K562 (cell line): ENCODE measurements at regions not wholly inside any gene's neighbourhood (a gene's known extent, or its start where the extent isn't known, plus 50 kb on each side); places are given as distances from the start of the nearest gene placed in this dataset.

Source experiments
- ATAC-seq: fragments of 200-7000 bp; cut with Tn5 transposase; 3 replicates; pipeline ENCODE4 v1.9.1; 2020; ENCODE audit warnings: moderate library complexity
- BruUV-seq: library from RNA; stranded (reverse); fragments of 400-500 nt; replicated peaks from 2 replicates; lab custom pipeline; 2021; lab: Mats Ljungman, UMichigan
- CTCF ChIA-PET: fragments of 300-600 bp; formaldehyde crosslinking; extraction: SDS; loops from one replicate; lab custom pipeline; 2021; ENCODE audit warnings: low intra/inter-chr PET ratio; lab: Yijun Ruan, JAX
- POLR2A ChIA-PET: fragments of 300-600, 350-650 bp; sonication (Branson Sonifier 250); formaldehyde crosslinking; extraction: SDS; loops from one replicate; lab custom pipeline; 2021; ENCODE audit warnings: antibody characterized with exemption, inconsistent platforms; lab: Yijun Ruan, JAX
- DNase-seq, 4 experiments: peaks; one replicate each; pipeline versions ENCODE4 v3.0.0 to v3.0.0-alpha.2; 2011 to 2018; ENCODE audit warnings: low spot score in 3 of 4, mixed read lengths in 3 of 4; ENCODE audit errors: extremely low read depth in 1 of 4
- FAIRE-seq: peaks from 2 replicates; lab custom pipeline; 2011; peaks lifted over from hg19 to GRCh38; lab: Jason Lieb, UNC
- H2AFZ ChIP-seq: 2 replicates; pipeline ENCODE4 v1.6.0; 2011; ENCODE audit warnings: low read depth, low read length, control low read depth, inconsistent platforms
- H3K27ac ChIP-seq: fragments of 200-600 bp; 3 replicates; pipeline ENCODE4 v1.8.0; 2011; ENCODE audit warnings: low read depth, mild to moderate bottlenecking, control low read depth, inconsistent platforms, low read length, moderate library complexity, mixed read lengths; ENCODE audit errors: extremely low read depth
- H3K27me3 ChIP-seq, 2 experiments: fragments of 300-600 bp in 1 of 2; 2 replicates in 1 of 2; 3 replicates in 1 of 2; pipeline versions ENCODE4 v1.6.0 to v1.8.0; 2011; ENCODE audit warnings: inconsistent platforms in 2 of 2, low read length in 2 of 2, mild to moderate bottlenecking in 1 of 2, mixed read lengths in 1 of 2, moderate library complexity in 1 of 2; ENCODE audit not compliant: control insufficient read depth in 2 of 2, insufficient read depth in 2 of 2
- H3K36me3 ChIP-seq: fragments of 300-600 bp; 3 replicates; pipeline ENCODE4 v1.8.0; 2011; ENCODE audit warnings: mild to moderate bottlenecking, low read length, inconsistent platforms; ENCODE audit not compliant: control insufficient read depth, insufficient read depth
- H3K4me1 ChIP-seq, 2 experiments: fragments of 200-600 bp in 1 of 2; replicated peaks in 1 of 2; 2 replicates in 1 of 2; 3 replicates in 1 of 2; pipeline versions ENCODE4 v1.5.1 to v1.8.0; 2011; ENCODE audit warnings: inconsistent platforms in 2 of 2, low read length in 2 of 2, mild to moderate bottlenecking in 1 of 2, mixed read lengths in 1 of 2, moderate library complexity in 1 of 2; ENCODE audit not compliant: control insufficient read depth in 2 of 2, insufficient read depth in 2 of 2
- H3K4me2 ChIP-seq: 2 replicates; pipeline ENCODE4 v1.6.1; 2011; ENCODE audit warnings: low read length, control low read depth, inconsistent platforms, mixed read lengths; ENCODE audit not compliant: insufficient read depth
- H3K4me3 ChIP-seq: fragments of 200-600 bp; sonication (generic), shearing (Covaris generic); 2 replicates; pipeline ENCODE4 v1.5.1; 2016; ENCODE audit warnings: control low read depth, inconsistent platforms
- H3K79me2 ChIP-seq: fragments of 200-600 bp; 3 replicates; pipeline ENCODE4 v1.8.0; 2011; ENCODE audit warnings: low read length, inconsistent platforms; ENCODE audit not compliant: control insufficient read depth, insufficient read depth
- H3K9ac ChIP-seq, 2 experiments: 2 replicates each; pipeline versions ENCODE4 v1.6.0 to v1.6.1; 2011; ENCODE audit warnings: low read depth in 2 of 2, low read length in 2 of 2, control low read depth in 1 of 2, inconsistent platforms in 1 of 2, mild to moderate bottlenecking in 1 of 2, mixed read lengths in 1 of 2; ENCODE audit not compliant: insufficient read depth in 1 of 2
- H3K9me1 ChIP-seq: one replicate; pipeline ENCODE4 v1.6.0; 2011; ENCODE audit warnings: inconsistent platforms, mild to moderate bottlenecking, low read length, moderate library complexity; ENCODE audit not compliant: control insufficient read depth, insufficient read depth
- H3K9me3 ChIP-seq: replicated peaks from 2 replicates; pipeline ENCODE4 v1.5.1; 2011; ENCODE audit warnings: low read depth, low read length, inconsistent platforms; ENCODE audit not compliant: control insufficient read depth, insufficient read depth
- H4K20me1 ChIP-seq: replicated peaks from 2 replicates; pipeline ENCODE4 v1.6.1; 2011; ENCODE audit warnings: low read length, inconsistent platforms, mixed read lengths; ENCODE audit not compliant: control insufficient read depth, insufficient read depth
- CBFA2T2 ChIP-seq: fragments of 450-650 bp; conservative IDR thresholded peaks from 2 replicates; pipeline ENCODE4 v1.6.1; 2017; ENCODE audit warnings: mild to moderate bottlenecking
- E2F8 ChIP-seq: fragments of 450-650 bp; IDR thresholded peaks from 2 replicates; pipeline ENCODE4 v1.7.1; 2018; ENCODE audit warnings: mild to moderate bottlenecking, low read depth; ENCODE audit not compliant: partially characterized antibody
- ESRRB ChIP-seq: fragments of 250-450 bp; sonication (Bioruptor Pico); IDR thresholded peaks from 2 replicates; pipeline ENCODE4 v1.5.0; 2020; ENCODE audit warnings: mild to moderate bottlenecking, moderate library complexity, borderline replicate concordance
- EWSR1 ChIP-seq: fragments of 450-650 bp; IDR thresholded peaks from 2 replicates; pipeline ENCODE4 v1.6.1; 2018; ENCODE audit warnings: borderline replicate concordance, mild to moderate bottlenecking, low read depth, moderate library complexity; ENCODE audit not compliant: partially characterized antibody
- GATA2 ChIP-seq: sonication (generic); formaldehyde crosslinking; IDR thresholded peaks from 2 replicates; pipeline ENCODE4 v1.4.0; 2020; ENCODE audit warnings: mild to moderate bottlenecking, missing genetic modification reagents
- KLF1 ChIP-seq: fragments of 450-650 bp; IDR thresholded peaks from 2 replicates; pipeline ENCODE4 v1.6.1; 2016; ENCODE audit warnings: missing genetic modification characterization, missing compliant biosample characterization
- KLF10 ChIP-seq: fragments of 250-450 bp; sonication (Bioruptor Pico); IDR thresholded peaks from 2 replicates; pipeline ENCODE4 v1.6.1; 2021; ENCODE audit warnings: matching md5 sums
- PPARD ChIP-seq: fragments of 250-450 bp; sonication (Bioruptor Pico); IDR thresholded peaks from 2 replicates; pipeline ENCODE4 v1.8.0; 2022; ENCODE audit warnings: inconsistent platforms, mild to moderate bottlenecking, moderate library complexity
- SREBF1 ChIP-seq: fragments of 150-350 bp; IDR thresholded peaks from 2 replicates; pipeline ENCODE4 v1.6.1; 2014; ENCODE audit warnings: antibody characterized with exemption, low read depth, low read length, borderline replicate concordance
- TAF1 ChIP-seq: IDR thresholded peaks from 2 replicates; pipeline ENCODE4 v1.6.1; 2011; ENCODE audit warnings: mild to moderate bottlenecking, low read length, moderate library complexity; ENCODE audit not compliant: insufficient read depth, control insufficient read depth, severe bottlenecking; ENCODE audit errors: extremely low read depth
- ZBED1 ChIP-seq: IDR thresholded peaks from 2 replicates; pipeline ENCODE4 v1.6.1; 2014
- ZBTB7A ChIP-seq: IDR thresholded peaks from 2 replicates; pipeline ENCODE4 v1.6.1; 2011; ENCODE audit warnings: low read depth, mild to moderate bottlenecking, low read length, moderate library complexity, borderline replicate concordance; ENCODE audit not compliant: control insufficient read depth
- ZNF311 ChIP-seq: fragments of 250-450 bp; sonication (Bioruptor Pico); IDR thresholded peaks from 2 replicates; pipeline ENCODE4 v1.4.0; 2020; ENCODE audit warnings: mild to moderate bottlenecking, moderate library complexity
- ZNF586 ChIP-seq: fragments of 450-650 bp; formaldehyde crosslinking; conservative IDR thresholded peaks from 2 replicates; pipeline ENCODE4 v1.4.0; 2020; ENCODE audit warnings: mild to moderate bottlenecking, moderate library complexity
- ZNF695 ChIP-seq: fragments of 450-650 bp; formaldehyde crosslinking; IDR thresholded peaks from 2 replicates; pipeline ENCODE4 v1.4.0; 2020; ENCODE audit warnings: mild to moderate bottlenecking, moderate library complexity
- WGBS: fragments of 100-300 bp; shearing (Covaris generic); methylation state at CpG from one replicate; pipeline ENCODE4 v1.1.6; 2016; ENCODE audit warnings: low coverage, mixed read lengths; ENCODE audit not compliant: insufficient coverage; ENCODE audit errors: missing lambda C conversion rate; 5-methylcytosine and 5-hydroxymethylcytosine counted together
- in situ Hi-C: fragments of 300-500 bp; cut with MboI; formaldehyde crosslinking; loops from 4 replicates; pipeline ENCODE4 v1.15.0; 2018; ENCODE audit warnings: inconsistent platforms, mixed read lengths
- intact Hi-C: fragments of 100-400 bp; cut with micrococcal nuclease; formaldehyde crosslinking; loops from 2 replicates; pipeline ENCODE4 v1.14.2; 2022
- TF ChIP-seq, protein P1 (sequence below): fragments of 250-450 bp; sonication (Bioruptor Pico); IDR thresholded peaks from 2 replicates; pipeline ENCODE4 v1.8.0; 2022; ENCODE audit warnings: moderate library complexity, mild to moderate bottlenecking, inconsistent platforms
- TF ChIP-seq, protein P2 (sequence below), 3 experiments: IDR thresholded peaks in 2 of 3; conservative IDR thresholded peaks in 1 of 3; 2 replicates each; pipeline ENCODE4 v1.5.1; 2011 to 2012; ENCODE audit warnings: low read length in 3 of 3, mild to moderate bottlenecking in 3 of 3, control low read depth in 2 of 3, improper control_type of control experiment in 1 of 3, inconsistent platforms in 1 of 3, low read depth in 1 of 3, mixed read lengths in 1 of 3, moderate library complexity in 1 of 3; ENCODE audit not compliant: insufficient read depth in 2 of 3

GRCh38 chr7:119105381-119105780, 880.9 kb downstream of the ANKRD7 start:
- ChIA-PET CTCF (no interaction called here), POLR2A (no interaction called here)
- H3K27ac ChIP-seq, result no peak overlapping the region
- H3K4me2 ChIP-seq, result no peak overlapping the region
- H3K9ac ChIP-seq, result no peak overlapping the region
- no peak for DNase-seq
- no peak for TF ChIP-seq SREBF1
- no peak for TF ChIP-seq ZNF695 (CRISPR knock-in tag)
- no peak for TF ChIP-seq E2F8
- no peak for TF ChIP-seq ZBTB7A
- TF ChIP-seq KLF10 (CRISPR knock-in tag), result no peak
- TF ChIP-seq ZNF311, result no peak
- no peak for TF ChIP-seq ZNF586 (CRISPR knock-in tag)
- TF ChIP-seq GATA2 (CRISPR knock-in tag), result no peak
- no peak for TF ChIP-seq KLF1 (tag)
- no peak for TF ChIP-seq CBFA2T2
- TF ChIP-seq, protein P1, sequence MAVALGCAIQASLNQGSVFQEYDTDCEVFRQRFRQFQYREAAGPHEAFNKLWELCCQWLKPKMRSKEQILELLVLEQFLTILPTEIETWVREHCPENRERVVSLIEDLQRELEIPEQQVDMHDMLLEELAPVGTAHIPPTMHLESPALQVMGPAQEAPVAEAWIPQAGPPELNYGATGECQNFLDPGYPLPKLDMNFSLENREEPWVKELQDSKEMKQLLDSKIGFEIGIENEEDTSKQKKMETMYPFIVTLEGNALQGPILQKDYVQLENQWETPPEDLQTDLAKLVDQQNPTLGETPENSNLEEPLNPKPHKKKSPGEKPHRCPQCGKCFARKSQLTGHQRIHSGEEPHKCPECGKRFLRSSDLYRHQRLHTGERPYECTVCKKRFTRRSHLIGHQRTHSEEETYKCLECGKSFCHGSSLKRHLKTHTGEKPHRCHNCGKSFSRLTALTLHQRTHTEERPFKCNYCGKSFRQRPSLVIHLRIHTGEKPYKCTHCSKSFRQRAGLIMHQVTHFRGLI (CRISPR knock-in tag), result no peak
- TF ChIP-seq ESRRB (CRISPR knock-in tag), result no peak
- TF ChIP-seq, protein P2, sequence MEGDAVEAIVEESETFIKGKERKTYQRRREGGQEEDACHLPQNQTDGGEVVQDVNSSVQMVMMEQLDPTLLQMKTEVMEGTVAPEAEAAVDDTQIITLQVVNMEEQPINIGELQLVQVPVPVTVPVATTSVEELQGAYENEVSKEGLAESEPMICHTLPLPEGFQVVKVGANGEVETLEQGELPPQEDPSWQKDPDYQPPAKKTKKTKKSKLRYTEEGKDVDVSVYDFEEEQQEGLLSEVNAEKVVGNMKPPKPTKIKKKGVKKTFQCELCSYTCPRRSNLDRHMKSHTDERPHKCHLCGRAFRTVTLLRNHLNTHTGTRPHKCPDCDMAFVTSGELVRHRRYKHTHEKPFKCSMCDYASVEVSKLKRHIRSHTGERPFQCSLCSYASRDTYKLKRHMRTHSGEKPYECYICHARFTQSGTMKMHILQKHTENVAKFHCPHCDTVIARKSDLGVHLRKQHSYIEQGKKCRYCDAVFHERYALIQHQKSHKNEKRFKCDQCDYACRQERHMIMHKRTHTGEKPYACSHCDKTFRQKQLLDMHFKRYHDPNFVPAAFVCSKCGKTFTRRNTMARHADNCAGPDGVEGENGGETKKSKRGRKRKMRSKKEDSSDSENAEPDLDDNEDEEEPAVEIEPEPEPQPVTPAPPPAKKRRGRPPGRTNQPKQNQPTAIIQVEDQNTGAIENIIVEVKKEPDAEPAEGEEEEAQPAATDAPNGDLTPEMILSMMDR (IDR thresholded peaks at IDR 0.05 in 2 of 3, conservative IDR thresholded peaks at IDR 0.05 in 1 of 3; ENCODE audit: insufficient read depth in 2 of 3, low read depth in 1 of 3, low read length in 3 of 3), result no peak
- no peak for TF ChIP-seq TAF1
- no peak for TF ChIP-seq ZBED1
- no peak for TF ChIP-seq PPARD (CRISPR knock-in tag)
- no peak for TF ChIP-seq EWSR1
- TF ChIP-seq, all 486 proteins: peak for 0
- no peak overlapping the region for H2AFZ ChIP-seq
- BruUV-seq, result no TSS peak
- H4K20me1 ChIP-seq, result no peaks in the 10 kb centered on the region
- WGBS, result 5% methylated on average over 1 of the region's 1 CpG
- H3K4me3 ChIP-seq, result no peak overlapping the region
- H3K4me1 ChIP-seq, result no peaks in the 10 kb centered on the region
- no peaks in the 10 kb centered on the region for H3K79me2 ChIP-seq
- in situ Hi-C loops, result no loop called here
- ATAC-seq, result no peak
- 0 out of 2 replicates have a peak, but pooled peaks cover 2% of the 10 kb centered on the region for H3K9me3 ChIP-seq
- FAIRE-seq, result no peak
- no peaks in the 10 kb centered on the region for H3K9me1 ChIP-seq
- H3K36me3 ChIP-seq, result no peaks in the 10 kb centered on the region
- no peaks in the 10 kb centered on the region for H3K27me3 ChIP-seq
- intact Hi-C loops, result no loop called here
